ENCODE measurements at regions not wholly inside any gene's neighbourhood (a gene's known extent, or its start where the extent isn't known, plus 50 kb on each side); places are given as distances from the start of the nearest gene placed in this dataset.
A peak's percentile ranks its signal among the peaks of the same experiment; 100 is the strongest.

DNA sequence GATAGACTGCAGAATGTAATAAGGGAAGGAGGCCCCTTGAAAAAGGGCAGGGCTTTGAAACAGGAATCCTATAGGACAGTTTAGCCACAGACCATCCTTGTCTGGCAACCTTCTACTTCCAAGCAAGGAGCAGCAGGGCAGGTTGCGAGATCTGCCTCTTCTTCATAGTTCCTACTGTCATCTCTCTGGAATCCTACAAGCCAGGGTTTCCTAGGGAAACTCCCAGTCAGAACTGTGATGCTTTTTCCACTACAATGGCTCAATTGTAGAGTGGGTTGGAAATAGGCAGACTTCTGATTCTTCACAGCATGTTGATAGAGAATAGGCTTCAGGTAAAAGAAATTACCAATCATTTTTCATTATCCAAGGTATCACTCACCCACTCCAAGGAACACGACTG lies 186.3 kb downstream of the DACT1 start:
- WGBS (ENCODE audit: insufficient coverage), result no CpG with 5 or more reads among the region's 2 CpGs
- H2AFZ ChIP-seq (ENCODE audit: insufficient read depth, low read depth, low read length, poor library complexity, severe bottlenecking), result no peak overlapping the region
- TF ChIP-seq, protein P1, sequence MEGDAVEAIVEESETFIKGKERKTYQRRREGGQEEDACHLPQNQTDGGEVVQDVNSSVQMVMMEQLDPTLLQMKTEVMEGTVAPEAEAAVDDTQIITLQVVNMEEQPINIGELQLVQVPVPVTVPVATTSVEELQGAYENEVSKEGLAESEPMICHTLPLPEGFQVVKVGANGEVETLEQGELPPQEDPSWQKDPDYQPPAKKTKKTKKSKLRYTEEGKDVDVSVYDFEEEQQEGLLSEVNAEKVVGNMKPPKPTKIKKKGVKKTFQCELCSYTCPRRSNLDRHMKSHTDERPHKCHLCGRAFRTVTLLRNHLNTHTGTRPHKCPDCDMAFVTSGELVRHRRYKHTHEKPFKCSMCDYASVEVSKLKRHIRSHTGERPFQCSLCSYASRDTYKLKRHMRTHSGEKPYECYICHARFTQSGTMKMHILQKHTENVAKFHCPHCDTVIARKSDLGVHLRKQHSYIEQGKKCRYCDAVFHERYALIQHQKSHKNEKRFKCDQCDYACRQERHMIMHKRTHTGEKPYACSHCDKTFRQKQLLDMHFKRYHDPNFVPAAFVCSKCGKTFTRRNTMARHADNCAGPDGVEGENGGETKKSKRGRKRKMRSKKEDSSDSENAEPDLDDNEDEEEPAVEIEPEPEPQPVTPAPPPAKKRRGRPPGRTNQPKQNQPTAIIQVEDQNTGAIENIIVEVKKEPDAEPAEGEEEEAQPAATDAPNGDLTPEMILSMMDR (IDR thresholded peaks at IDR 0.05), result no peak
- H3K27ac ChIP-seq (ENCODE audit: low read depth in 1 of 2, low read length in 2 of 2), result no peak overlapping the region
- H3K9ac ChIP-seq (ENCODE audit: insufficient read depth, low read length, poor library complexity, severe bottlenecking), result no peak overlapping the region
- H3K79me2 ChIP-seq (ENCODE audit: insufficient read depth, low read length), result no peaks in the 10 kb centered on the region
- no peaks in the 10 kb centered on the region for H3K27me3 ChIP-seq (ENCODE audit: control insufficient read depth in 2 of 2, insufficient read depth in 2 of 2, low read length in 2 of 2)
- Mint-ChIP-seq H3K9me3 (peaks cover 0 to 17% (median 3%) of the 10 kb centered on the region in 7 donors), H3K4me3 (no peak overlapping the region), H3K27me3 (ENCODE audit: low read depth in 3 of 3) (peaks cover 0 to 5% (median 1%) of the 10 kb centered on the region in 3 donors), H3K4me1 (peaks cover 6% of the 10 kb centered on the region), H3K36me3 (no peaks in the 10 kb centered on the region), H3K27ac (peak overlapping the region in 1 of 7 donors; percentile 1)
- no peaks in the 10 kb centered on the region for H3K36me3 ChIP-seq (replicated peaks in 1 of 2; ENCODE audit: control insufficient read depth in 1 of 2, insufficient read depth in 2 of 2, low read length in 2 of 2)
- H4K20me1 ChIP-seq (ENCODE audit: insufficient read depth, low read length), result no peaks in the 10 kb centered on the region
- intact Hi-C loops (cut with micrococcal nuclease), result no loop called here
- H3K4me2 ChIP-seq (replicated peaks; ENCODE audit: extremely low read depth, low read length, poor library complexity, severe bottlenecking), result no peak overlapping the region
- no peak for DNase-seq
- H3K4me3 ChIP-seq (replicated peaks in 1 of 3; ENCODE audit: low read depth in 2 of 3, low read length in 3 of 3), result no peak overlapping the region
- no peaks in the 10 kb centered on the region for H3K4me1 ChIP-seq (ENCODE audit: control insufficient read depth in 1 of 2, insufficient read depth in 2 of 2, low read length in 2 of 2)
- H3K9me3 ChIP-seq (replicated peaks in 1 of 2; ENCODE audit: control insufficient read depth in 1 of 2, insufficient read depth in 1 of 2, low read length in 2 of 2), result peaks cover 0 to 8% of the 10 kb centered on the region in 2 donors

- no peak overlapping the region for H3K27ac ChIP-seq (ENCODE audit: low read depth in 1 of 2, low read length in 2 of 2)
- no peak overlapping the region for H3K9ac ChIP-seq (ENCODE audit: insufficient read depth, low read length, poor library complexity, severe bottlenecking)
- no peak overlapping the region for H3K4me2 ChIP-seq (replicated peaks; ENCODE audit: extremely low read depth, low read length, poor library complexity, severe bottlenecking)
- H2AFZ ChIP-seq (ENCODE audit: insufficient read depth, low read depth, low read length, poor library complexity, severe bottlenecking), result no peak overlapping the region
- H3K36me3 ChIP-seq (replicated peaks in 1 of 2; ENCODE audit: control insufficient read depth in 1 of 2, insufficient read depth in 2 of 2, low read length in 2 of 2), result no peaks in the 10 kb centered on the region
- H3K27me3 Mint-ChIP-seq (ENCODE audit: low read depth in 3 of 3), result peaks cover 0 to 5% (median 1%) of the 10 kb centered on the region in 3 donors
- no peaks in the 10 kb centered on the region for H3K79me2 ChIP-seq (ENCODE audit: insufficient read depth, low read length)
- peaks cover 3% of the 10 kb centered on the region for H3K4me1 Mint-ChIP-seq
- H3K27ac Mint-ChIP-seq, result no peak overlapping the region
- H4K20me1 ChIP-seq (ENCODE audit: insufficient read depth, low read length), result no peaks in the 10 kb centered on the region
- H3K4me3 ChIP-seq (replicated peaks in 1 of 3; ENCODE audit: low read depth in 2 of 3, low read length in 3 of 3), result no peak overlapping the region
- TF ChIP-seq, protein P1 (IDR thresholded peaks at IDR 0.05), result no peak
- H3K27me3 ChIP-seq (ENCODE audit: control insufficient read depth in 2 of 2, insufficient read depth in 2 of 2, low read length in 2 of 2), result no peaks in the 10 kb centered on the region
- no peaks in the 10 kb centered on the region for H3K4me1 ChIP-seq (ENCODE audit: control insufficient read depth in 1 of 2, insufficient read depth in 2 of 2, low read length in 2 of 2)
- intact Hi-C loops (cut with micrococcal nuclease), result no loop called here
- no peak for DNase-seq
- no peak overlapping the region for H3K4me3 Mint-ChIP-seq
- H3K36me3 Mint-ChIP-seq, result no peaks in the 10 kb centered on the region
- no CpG with 5 or more reads among the region's 3 CpGs for WGBS (ENCODE audit: insufficient coverage)
- H3K9me3 Mint-ChIP-seq, result peaks cover 0 to 17% (median 3%) of the 10 kb centered on the region in 7 donors
- peaks cover 0 to 8% of the 10 kb centered on the region in 2 donors for H3K9me3 ChIP-seq (replicated peaks in 1 of 2; ENCODE audit: control insufficient read depth in 1 of 2, insufficient read depth in 1 of 2, low read length in 2 of 2)
These were observed 187.0 kb downstream of the DACT1 start for GRCh38 chr14:58824796-58825195.

Data from CD14-positive monocyte (primary cell).